ENCODE measurements at regions not wholly inside any gene's neighbourhood (a gene's known extent, or its start where the extent isn't known, plus 50 kb on each side); places are given as distances from the start of the nearest gene placed in this dataset.

DNA sequence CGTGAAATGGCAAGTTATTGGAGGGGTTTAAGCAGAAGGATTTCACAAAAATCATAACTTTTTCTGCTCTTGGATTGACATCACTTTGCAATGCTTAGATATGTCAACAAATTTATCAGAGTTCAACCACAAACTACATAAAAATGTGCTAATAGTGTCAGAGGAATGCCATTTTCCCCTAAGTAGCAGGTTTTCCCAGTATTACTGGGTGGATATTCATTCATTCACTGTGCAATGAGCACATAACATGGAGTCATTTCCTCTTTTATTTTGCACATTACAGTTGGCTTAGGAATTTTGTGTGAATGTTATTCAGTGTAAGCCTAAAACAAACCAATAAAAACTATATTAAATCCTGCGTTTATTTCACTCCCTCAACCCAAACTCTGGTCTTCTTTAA lies 537.3 kb upstream of the MCTP2 start:
- POLR2A ChIA-PET: no interaction called here
- CTCF ChIA-PET: no interaction called here
- DNase-seq (ENCODE audit: low read depth): no peak
- TF ChIP-seq, protein P1, sequence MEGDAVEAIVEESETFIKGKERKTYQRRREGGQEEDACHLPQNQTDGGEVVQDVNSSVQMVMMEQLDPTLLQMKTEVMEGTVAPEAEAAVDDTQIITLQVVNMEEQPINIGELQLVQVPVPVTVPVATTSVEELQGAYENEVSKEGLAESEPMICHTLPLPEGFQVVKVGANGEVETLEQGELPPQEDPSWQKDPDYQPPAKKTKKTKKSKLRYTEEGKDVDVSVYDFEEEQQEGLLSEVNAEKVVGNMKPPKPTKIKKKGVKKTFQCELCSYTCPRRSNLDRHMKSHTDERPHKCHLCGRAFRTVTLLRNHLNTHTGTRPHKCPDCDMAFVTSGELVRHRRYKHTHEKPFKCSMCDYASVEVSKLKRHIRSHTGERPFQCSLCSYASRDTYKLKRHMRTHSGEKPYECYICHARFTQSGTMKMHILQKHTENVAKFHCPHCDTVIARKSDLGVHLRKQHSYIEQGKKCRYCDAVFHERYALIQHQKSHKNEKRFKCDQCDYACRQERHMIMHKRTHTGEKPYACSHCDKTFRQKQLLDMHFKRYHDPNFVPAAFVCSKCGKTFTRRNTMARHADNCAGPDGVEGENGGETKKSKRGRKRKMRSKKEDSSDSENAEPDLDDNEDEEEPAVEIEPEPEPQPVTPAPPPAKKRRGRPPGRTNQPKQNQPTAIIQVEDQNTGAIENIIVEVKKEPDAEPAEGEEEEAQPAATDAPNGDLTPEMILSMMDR (IDR thresholded peaks at IDR 0.05; ENCODE audit: insufficient read depth, low read depth, low read length): no peak
- no peaks in the 10 kb centered on the region for H3K36me3 ChIP-seq (ENCODE audit: control insufficient read depth, insufficient read depth, low read length)
- H3K27me3 ChIP-seq (ENCODE audit: control insufficient read depth, insufficient read depth, low read length): no peaks in the 10 kb centered on the region
- no peak overlapping the region for H3K4me3 ChIP-seq (ENCODE audit: low read depth, low read length)

DNA sequence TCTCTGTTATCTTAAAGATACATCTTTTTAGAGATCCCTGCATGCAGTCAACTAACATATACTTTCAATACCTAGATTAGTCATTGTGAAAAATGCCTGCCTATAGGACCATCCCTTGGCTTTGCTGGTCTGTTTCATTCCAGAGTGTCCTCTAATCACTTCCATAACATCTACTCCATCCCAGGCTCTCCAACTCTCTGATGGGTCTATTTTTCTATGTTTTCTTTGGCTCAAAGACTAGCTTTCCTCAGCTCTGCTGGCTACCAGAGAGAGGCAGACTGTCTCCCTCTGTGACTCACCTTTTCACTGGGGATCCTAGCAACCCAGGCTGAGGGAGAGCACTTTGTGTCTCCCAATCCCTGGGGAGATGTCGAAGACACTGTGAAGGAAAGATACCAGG lies 547.7 kb upstream of the MCTP2 start:
- CTCF ChIA-PET: no interaction called here
- TF ChIP-seq, protein P1 (IDR thresholded peaks at IDR 0.05; ENCODE audit: insufficient read depth, low read depth, low read length): no peak

DNA sequence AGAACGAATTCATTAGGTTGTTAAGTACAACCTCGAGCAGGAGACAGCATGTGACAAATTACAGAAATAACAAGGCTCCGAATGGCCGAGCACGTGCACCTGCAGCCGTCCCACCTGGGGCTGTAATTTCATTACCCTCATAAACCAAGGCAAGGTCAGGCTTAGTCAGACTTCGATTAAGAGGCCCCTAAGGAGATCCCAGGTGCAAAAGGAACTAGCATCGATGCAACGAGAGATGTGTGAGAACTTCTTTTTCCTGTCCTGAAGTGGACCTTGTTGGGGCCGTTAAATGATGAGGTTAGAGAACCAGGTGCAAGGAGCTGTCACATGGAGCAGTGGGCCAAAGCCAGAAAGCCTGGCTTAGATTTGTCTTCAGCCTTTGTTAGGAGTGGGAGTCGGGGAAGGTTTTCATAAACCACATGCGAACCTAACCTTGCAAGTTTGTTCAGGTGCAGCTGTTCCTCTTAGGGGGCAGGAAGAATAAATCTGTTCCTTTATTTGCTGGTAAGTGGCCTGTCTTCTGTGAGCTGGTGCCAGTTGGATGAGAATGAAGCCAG lies 559.9 kb upstream of the MCTP2 start:
- ChIA-PET CTCF (no interaction called here), POLR2A (no interaction called here)
- TF ChIP-seq, protein P1 (IDR thresholded peaks at IDR 0.05; ENCODE audit: insufficient read depth, low read depth, low read length): no peak
- Histone ChIP-seq H3K36me3 (ENCODE audit: control insufficient read depth, insufficient read depth, low read length) (no peaks in the 10 kb centered on the region), H3K4me3 (ENCODE audit: low read depth, low read length) (no peak overlapping the region), H3K27me3 (ENCODE audit: control insufficient read depth, insufficient read depth, low read length) (no peaks in the 10 kb centered on the region)
- no peak for DNase-seq (ENCODE audit: low read depth)

More for the DNA sequence above, 547.7 kb upstream of the MCTP2 start:
- Histone ChIP-seq H3K36me3 (ENCODE audit: control insufficient read depth, insufficient read depth, low read length) (no peaks in the 10 kb centered on the region), H3K27me3 (ENCODE audit: control insufficient read depth, insufficient read depth, low read length) (no peaks in the 10 kb centered on the region), H3K4me3 (ENCODE audit: low read depth, low read length) (no peak overlapping the region)
- DNase-seq (ENCODE audit: low read depth): no peak
- POLR2A ChIA-PET: no interaction called here

DNA sequence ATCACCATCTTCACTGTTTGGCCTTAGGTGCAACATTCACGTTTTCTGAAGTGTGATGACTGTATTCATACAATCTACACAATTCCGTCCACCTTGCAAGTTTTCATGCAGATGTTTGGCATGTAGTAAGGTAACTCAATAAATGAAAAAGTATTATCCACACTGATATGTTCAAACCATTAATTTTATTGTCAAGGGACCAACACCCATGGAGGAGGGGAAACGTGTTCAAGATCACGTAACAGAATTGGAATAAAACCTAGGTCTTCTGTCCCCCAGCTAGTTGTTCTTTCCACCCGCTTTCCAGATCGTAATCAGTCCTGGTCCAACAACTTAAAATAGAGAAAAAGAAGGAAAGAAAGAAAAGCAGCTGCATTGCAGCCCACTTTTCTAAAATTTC lies 560.4 kb upstream of the MCTP2 start:
- no peaks in the 10 kb centered on the region for H3K36me3 ChIP-seq (ENCODE audit: control insufficient read depth, insufficient read depth, low read length)
- CTCF ChIA-PET: interaction anchor here (0.6 kb wide), 1 partner anchor 12 kb away, joined by 3 read pairs; no protein-coding TSS in a partner anchor
- POLR2A ChIA-PET: no interaction called here
- H3K27me3 ChIP-seq (ENCODE audit: control insufficient read depth, insufficient read depth, low read length): no peaks in the 10 kb centered on the region
- DNase-seq (ENCODE audit: low read depth): no peak
- no peak overlapping the region for H3K4me3 ChIP-seq (ENCODE audit: low read depth, low read length)
- TF ChIP-seq, protein P1 (IDR thresholded peaks at IDR 0.05; ENCODE audit: insufficient read depth, low read depth, low read length): no peak

DNA sequence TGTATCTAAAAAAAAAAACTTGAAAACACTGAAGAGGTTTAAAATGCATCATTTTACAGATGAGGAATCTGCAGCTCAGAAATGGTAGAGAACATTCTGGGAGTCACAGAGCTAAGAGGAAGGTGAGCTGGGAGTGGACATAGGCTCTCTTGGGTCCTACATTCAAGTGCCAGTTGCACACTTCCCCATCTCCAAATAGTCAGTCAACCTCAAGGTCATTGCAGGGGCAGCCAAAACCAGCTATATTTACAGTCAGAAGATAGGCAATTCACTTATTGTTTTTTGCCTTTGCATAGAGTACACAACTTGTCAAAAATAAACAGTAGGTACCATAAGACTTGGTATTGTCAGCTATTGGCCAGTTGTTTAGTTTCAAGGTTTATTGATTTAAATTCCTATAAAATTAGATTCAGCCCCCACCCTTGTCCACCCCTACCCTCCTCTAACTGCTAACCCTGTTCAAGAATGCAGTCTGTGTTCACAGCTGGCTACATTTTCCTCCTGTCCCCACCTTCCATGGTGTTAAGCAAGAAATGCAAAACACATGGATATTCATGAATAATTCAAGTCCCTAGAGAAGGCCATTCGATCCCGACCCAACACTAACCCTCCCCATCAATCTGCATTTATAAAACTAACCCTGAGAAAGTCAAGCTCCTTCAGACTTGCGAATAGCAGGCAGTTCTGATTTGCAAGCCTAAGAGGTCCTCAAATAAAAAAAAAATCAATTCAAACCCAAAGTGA lies 567.0 kb upstream of the MCTP2 start:
- no peak for DNase-seq (ENCODE audit: low read depth)

More for the DNA sequence above, 567.0 kb upstream of the MCTP2 start:
- no peak overlapping the region for H3K4me3 ChIP-seq (ENCODE audit: low read depth, low read length)
- H3K27me3 ChIP-seq (ENCODE audit: control insufficient read depth, insufficient read depth, low read length): no peaks in the 10 kb centered on the region
- ChIA-PET POLR2A (no interaction called here), CTCF (no interaction called here)
- TF ChIP-seq, protein P1 (IDR thresholded peaks at IDR 0.05; ENCODE audit: insufficient read depth, low read depth, low read length): no peak
- H3K36me3 ChIP-seq (ENCODE audit: control insufficient read depth, insufficient read depth, low read length): no peaks in the 10 kb centered on the region

All from BJ (cell line).